GM20000 (cell line): ENCODE measurements at regions not wholly inside any gene's neighbourhood (a gene's known extent, or its start where the extent isn't known, plus 50 kb on each side); places are given as distances from the start of the nearest gene placed in this dataset.

Source experiments
- DNase-seq: peaks from one replicate; pipeline ENCODE4 v3.0.0; 2012; ENCODE audit warnings: low spot score
- TF ChIP-seq, protein P1 (sequence below): IDR thresholded peaks from 2 replicates; pipeline ENCODE4 v1.5.1; 2012; ENCODE audit warnings: mild to moderate bottlenecking, control low read depth; ENCODE audit errors: extremely low read depth, missing control alignments

DNA sequence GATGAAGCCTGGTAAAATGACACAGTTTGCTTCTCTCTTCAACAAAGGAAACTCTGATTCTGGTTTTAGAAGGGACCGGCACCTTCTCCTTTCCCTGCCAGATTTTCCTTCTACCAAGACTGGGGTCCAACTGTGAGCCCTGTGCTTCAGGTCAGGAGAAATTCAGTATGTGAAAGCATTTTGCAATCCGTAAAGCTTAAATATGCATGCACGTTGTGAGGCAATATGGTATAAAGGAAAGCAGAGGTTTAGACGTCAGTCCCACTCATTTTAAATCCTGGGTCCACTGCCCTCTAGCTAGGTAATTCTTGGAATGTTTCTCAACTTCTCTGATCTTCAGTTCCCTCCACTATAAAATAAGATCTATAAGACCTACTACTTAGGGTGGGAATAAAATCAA is 359.0 kb upstream of the NPSR1 start:
- no peak for DNase-seq
- TF ChIP-seq, protein P1, sequence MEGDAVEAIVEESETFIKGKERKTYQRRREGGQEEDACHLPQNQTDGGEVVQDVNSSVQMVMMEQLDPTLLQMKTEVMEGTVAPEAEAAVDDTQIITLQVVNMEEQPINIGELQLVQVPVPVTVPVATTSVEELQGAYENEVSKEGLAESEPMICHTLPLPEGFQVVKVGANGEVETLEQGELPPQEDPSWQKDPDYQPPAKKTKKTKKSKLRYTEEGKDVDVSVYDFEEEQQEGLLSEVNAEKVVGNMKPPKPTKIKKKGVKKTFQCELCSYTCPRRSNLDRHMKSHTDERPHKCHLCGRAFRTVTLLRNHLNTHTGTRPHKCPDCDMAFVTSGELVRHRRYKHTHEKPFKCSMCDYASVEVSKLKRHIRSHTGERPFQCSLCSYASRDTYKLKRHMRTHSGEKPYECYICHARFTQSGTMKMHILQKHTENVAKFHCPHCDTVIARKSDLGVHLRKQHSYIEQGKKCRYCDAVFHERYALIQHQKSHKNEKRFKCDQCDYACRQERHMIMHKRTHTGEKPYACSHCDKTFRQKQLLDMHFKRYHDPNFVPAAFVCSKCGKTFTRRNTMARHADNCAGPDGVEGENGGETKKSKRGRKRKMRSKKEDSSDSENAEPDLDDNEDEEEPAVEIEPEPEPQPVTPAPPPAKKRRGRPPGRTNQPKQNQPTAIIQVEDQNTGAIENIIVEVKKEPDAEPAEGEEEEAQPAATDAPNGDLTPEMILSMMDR = no peak

DNA sequence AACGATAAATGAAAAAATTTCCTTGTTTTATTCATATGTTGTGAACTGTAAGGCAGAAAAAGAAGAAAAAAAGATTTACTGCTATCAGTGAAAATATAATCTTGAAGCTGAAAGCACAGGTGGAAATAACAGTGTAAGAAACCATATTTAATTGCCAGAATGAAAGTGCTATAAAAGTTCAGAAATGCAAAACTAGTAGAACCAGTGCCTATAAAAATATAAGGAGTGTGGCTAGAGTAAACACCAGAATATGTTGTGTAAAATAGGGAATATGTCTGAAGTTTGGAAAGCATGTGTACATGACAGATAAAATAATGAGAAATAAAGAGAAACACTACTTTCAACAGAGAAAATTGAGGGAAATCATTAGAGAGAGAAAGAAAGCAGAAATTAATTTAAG is 350.5 kb upstream of the NPSR1 start:
- DNase-seq = no peak
- TF ChIP-seq, protein P1 = no peak

DNA sequence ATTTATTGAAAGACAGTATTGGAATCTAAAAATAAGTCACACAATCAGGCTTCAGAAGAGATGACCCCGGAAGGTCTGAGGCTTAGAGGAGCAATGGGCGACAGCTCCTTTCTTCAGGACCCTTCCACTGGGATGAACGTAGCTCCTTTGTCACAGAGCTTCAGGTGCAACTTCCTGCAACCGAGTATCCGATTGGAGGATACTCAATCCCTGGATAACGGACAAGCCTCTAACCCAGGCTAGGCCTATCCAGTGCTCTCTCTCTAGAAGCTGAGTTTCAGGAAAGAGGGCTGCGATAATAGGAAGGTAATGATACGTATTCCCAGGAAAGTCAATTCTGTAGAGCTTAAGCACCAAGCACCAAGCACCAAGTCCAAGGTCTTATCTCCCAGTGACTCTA is 349.4 kb upstream of the NPSR1 start:
- DNase-seq = no peak
- TF ChIP-seq, protein P1 = no peak

DNA sequence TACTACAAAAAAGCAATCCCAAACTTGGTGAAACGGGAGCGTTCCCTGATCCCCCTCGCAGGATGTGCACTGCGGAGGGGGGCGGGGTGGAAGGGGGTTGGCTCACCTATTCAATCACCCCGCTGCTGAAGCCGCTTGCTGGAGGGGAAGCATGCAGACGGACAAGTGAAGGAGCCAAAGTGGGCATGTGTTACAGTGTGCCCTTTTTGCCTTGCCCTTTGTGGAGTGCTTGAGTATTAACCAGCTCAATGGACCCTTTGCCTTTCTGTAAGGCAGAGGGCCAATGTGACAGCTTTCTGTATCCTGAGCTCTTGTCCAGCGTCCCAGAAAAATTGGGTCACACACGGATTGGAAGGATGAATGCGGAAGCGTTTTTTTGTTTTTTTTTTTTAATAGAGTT is 348.9 kb upstream of the NPSR1 start:
- DNase-seq = no peak
- TF ChIP-seq, protein P1 = no peak

DNA sequence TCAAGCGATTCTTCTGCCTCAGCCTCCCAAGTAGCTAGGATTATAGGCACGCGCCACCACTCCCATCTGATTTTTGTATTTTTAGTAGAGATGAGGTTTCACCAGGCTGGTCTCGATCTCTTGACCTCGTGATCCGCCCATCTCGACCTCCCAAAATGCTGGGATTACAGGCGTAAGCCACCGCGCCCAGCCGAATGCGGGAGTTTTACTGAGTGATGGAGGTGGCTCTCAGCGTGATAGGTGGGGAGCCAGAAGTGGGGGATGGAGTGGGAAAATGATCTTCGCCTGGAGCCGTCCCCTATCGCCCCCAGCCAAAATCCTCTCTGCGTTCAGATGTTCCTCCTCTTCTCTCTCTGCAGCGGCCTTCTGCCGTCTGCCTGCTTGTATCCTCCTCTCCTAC is 348.4 kb upstream of the NPSR1 start:
- TF ChIP-seq, protein P1 = no peak
- no peak for DNase-seq

DNA sequence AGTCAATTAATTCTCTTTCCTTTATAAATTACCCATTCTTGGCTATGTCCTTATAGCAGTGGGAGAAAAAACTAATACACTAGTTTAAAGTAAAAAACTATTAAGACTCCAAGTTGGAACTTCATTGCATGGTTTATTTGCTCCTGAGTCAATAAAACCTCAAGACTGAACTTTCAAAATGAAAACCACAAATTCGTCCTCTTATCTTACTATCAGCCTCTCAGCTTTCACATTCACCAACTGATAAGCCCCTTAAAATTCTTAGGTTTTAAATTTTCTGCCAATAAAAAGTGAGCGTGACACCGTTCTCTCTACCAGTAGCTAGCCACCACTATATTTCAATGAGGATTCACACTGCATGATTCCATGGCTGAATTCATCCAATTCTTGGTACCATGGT is 346.4 kb upstream of the NPSR1 start:
- DNase-seq = no peak
- TF ChIP-seq, protein P1 = no peak

DNA sequence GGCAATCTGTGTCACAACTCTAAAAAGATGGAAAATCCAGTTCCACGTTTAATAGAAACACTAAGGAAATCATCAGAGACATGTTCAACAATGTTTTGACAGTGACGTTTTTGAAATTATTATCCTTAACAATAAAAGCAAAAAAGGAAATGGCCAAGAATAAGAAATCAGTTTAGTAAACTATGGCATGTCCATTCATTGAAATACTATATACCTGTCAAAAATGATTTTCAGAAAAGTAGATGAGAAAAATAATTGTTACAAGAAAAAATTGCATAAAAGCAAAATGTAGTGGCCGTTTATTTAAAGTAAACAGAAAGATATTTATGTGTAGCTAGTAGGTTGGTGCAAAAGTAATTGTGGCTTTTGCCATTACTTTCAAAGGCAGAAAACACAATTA is 345.4 kb upstream of the NPSR1 start:
- DNase-seq = no peak
- TF ChIP-seq, protein P1 = no peak

DNA sequence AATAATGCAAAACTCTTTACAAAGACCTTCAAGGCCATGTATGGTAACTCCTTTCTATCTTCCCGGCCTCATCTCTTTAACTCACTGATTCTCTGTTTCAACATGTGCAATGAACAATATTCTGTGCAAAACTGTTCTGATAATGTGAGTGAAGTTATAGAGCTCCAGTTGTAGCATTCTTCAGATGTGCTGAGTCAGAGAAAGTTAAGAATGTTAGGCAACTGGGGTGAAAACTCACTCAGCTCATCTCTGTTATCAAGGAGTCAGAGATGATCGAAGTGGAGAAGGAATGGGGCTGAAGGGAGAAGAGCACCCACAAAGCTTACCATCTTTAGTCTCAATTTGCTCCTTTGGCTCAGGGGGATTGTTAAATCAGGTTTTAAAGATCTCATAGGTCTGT is 344.7 kb upstream of the NPSR1 start:
- DNase-seq = no peak
- TF ChIP-seq, protein P1 = no peak
